ENCODE measurements at regions not wholly inside any gene's neighbourhood (a gene's known extent, or its start where the extent isn't known, plus 50 kb on each side); places are given as distances from the start of the nearest gene placed in this dataset.
"Not testable (repeated sequence)": the region's sequence is repeated elsewhere in the genome, so short reads cannot be mapped to it uniquely, and the experiment has no call there.

DNA sequence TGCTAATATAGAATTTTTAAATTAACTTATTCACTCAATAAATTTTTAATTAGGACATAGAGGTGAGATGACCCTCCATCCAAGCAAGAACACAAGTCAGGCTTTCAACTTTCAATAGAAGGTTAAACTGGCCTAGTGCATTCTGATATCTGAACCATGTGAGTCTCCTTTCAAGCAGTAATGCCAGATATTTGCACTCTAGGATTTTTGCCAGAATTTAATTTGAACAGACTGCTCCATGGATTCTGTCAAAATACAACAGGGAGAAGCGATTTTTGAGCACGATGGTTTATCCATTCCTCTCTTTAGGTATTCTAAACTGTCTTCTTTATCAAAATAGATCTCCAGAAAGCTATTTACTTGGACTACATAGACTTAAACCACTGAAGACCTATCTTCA, 72.0 kb upstream of the DCLK2 start:
- Mint-ChIP-seq H3K4me3 (no peak overlapping the region), H3K27ac (no peak overlapping the region), H3K4me1 (peaks cover 1% of the 10 kb centered on the region), H3K9me3 (no peaks in the 10 kb centered on the region), H3K36me3 (no peaks in the 10 kb centered on the region), H3K27me3 (peaks cover 22% of the 10 kb centered on the region)
- ATAC-seq (ENCODE audit: low read depth) (no peak), DNase-seq (no peak)
- POLR2A ChIA-PET, result no interaction called here

DNA sequence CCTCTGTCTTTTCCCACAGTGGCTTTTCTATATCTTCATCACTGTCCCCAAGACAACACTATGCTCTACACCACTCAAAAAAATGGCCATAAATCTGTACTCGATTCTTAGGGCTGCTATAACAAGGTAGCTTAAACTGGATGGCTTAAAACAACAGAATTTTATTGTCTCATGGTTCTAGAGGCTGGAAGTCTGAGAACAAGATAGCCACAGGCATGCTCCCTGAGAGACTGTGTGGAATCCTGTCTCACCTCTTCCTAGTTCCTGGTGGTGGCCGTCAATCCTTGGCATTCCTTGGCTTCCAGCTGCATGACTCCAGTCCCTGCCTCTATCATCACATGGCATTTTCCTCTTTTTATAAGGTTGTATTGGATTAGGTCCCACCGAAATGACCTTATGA, 70.7 kb upstream of the DCLK2 start:
- H3K9me3 Mint-ChIP-seq, result no peaks in the 10 kb centered on the region
- DNase-seq (no peak), ATAC-seq (ENCODE audit: low read depth) (no peak)
- no peak overlapping the region for H3K27ac Mint-ChIP-seq
- H3K27me3 Mint-ChIP-seq, result peaks cover 20% of the 10 kb centered on the region
- POLR2A ChIA-PET, result no interaction called here
- no peak overlapping the region for H3K4me3 Mint-ChIP-seq
- no peaks in the 10 kb centered on the region for H3K4me1 Mint-ChIP-seq
- no peaks in the 10 kb centered on the region for H3K36me3 Mint-ChIP-seq

DNA sequence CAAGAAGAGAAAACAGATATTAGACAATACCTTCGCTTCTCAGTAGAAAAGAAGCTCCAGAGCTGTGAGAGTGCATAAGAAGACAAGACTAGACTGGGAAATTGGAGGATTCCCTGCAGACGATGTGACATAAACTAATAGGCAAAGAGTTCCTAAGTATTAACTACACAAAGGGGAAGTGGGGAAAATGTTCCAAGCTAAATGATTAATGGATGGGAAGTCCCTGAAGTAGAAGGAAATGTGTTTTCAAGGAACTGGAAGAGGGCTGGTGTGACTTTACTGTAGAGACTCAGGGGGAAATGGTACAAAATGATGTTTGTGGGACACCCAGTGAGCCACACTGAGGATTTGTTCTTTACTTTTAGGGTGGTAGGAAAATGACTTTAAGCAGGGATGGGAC, 69.7 kb upstream of the DCLK2 start:
- no peaks in the 10 kb centered on the region for H3K9me3 Mint-ChIP-seq
- no peak overlapping the region for H3K4me3 Mint-ChIP-seq
- ATAC-seq (ENCODE audit: low read depth) (no peak), DNase-seq (no peak)
- peaks cover 16% of the 10 kb centered on the region for H3K27me3 Mint-ChIP-seq
- POLR2A ChIA-PET, result no interaction called here
- no peaks in the 10 kb centered on the region for H3K4me1 Mint-ChIP-seq
- no peak overlapping the region for H3K27ac Mint-ChIP-seq
- H3K36me3 Mint-ChIP-seq, result no peaks in the 10 kb centered on the region

DNA sequence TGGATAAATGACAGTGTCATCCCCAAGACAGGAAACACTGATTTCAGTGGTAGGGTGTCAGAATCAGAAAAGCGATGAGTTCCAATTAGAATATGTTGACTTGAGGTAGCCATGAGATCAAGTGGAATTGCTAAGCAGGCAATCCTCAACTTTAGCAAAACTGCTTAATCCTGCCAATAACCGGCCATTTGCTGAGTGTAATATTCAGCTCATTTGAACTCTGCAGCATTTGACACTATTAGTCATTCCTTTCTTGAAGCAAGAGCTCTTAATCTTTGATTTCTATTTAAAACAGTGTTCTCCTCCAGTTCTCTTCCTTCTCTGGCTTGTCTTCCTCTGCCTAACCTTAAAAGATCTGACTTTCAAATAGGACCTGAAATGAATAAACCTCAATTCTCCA, 68.7 kb upstream of the DCLK2 start:
- Mint-ChIP-seq H3K4me1 (no peaks in the 10 kb centered on the region), H3K27me3 (peaks cover 19% of the 10 kb centered on the region), H3K36me3 (no peaks in the 10 kb centered on the region), H3K9me3 (no peaks in the 10 kb centered on the region), H3K4me3 (no peak overlapping the region), H3K27ac (no peak overlapping the region)
- ATAC-seq (ENCODE audit: low read depth), result no peak
- POLR2A ChIA-PET, result no interaction called here
- no peak for DNase-seq

DNA sequence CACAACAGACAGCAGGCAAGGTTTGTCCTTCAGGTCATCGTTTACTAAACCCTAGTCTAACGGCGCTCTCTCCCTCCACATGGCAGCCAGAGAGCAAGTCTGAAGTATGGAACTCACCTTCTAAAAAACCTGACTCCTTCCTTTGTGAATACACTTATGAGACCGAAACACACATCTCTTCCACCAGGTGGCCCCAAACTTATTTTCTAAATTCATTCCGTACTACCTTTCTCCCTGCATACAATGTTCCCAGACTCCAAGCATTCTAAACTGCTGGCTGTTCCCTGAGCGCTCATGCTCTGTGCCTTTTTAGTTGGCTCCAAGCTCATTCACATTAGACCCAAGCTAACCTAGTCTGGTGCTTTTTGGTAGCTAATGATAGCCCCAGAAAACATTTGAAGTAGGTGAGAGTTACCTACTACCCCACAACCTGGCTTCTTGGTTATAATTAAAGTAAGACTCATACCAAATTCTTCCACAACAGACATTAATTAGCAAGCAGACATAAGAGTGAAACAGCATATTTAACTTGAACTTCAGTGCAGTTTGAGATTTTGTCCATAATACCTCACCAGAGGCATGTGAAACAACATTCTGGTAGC, 67.6 kb upstream of the DCLK2 start:
- no peaks in the 10 kb centered on the region for H3K9me3 Mint-ChIP-seq

DNA sequence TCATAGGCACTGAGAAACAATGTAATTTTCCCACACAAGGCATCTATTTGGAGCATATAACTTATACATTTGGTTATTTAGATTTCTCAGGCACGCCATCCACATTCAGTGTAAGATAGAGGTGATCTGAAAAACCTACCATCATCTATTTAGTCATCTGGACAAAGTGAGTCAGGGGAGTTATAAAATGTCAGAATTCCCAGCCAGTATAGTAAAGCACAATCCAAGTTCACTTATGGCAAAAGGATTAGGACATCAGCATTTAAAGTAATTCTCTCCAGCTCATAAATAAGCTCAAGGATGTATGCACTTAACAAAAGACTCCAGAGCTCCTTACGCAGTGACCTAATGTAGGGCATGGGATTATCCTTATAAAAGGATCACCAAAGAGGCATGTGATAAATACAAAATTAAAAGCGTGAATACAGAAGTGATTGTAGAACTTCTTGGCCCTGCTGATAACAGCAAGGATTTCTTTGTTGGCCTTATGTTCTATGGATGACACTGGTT, 65.3 kb upstream of the DCLK2 start:
- no peak overlapping the region for H3K4me3 Mint-ChIP-seq
- H3K9me3 Mint-ChIP-seq, result no peaks in the 10 kb centered on the region
- no peaks in the 10 kb centered on the region for H3K4me1 Mint-ChIP-seq
- no peak for ATAC-seq (ENCODE audit: low read depth)
- no peak overlapping the region for H3K27ac Mint-ChIP-seq
- POLR2A ChIA-PET, result no interaction called here
- no peak for DNase-seq
- peaks cover 3% of the 10 kb centered on the region for H3K27me3 Mint-ChIP-seq
- H3K36me3 Mint-ChIP-seq, result no peaks in the 10 kb centered on the region

More for the DNA sequence above, 67.6 kb upstream of the DCLK2 start:
- Mint-ChIP-seq H3K4me3 (no peak overlapping the region), H3K4me1 (no peaks in the 10 kb centered on the region), H3K36me3 (no peaks in the 10 kb centered on the region), H3K27me3 (peaks cover 18% of the 10 kb centered on the region), H3K27ac (no peak overlapping the region)
- POLR2A ChIA-PET, result no interaction called here
- DNase-seq (no peak), ATAC-seq (ENCODE audit: low read depth) (no peak)

DNA sequence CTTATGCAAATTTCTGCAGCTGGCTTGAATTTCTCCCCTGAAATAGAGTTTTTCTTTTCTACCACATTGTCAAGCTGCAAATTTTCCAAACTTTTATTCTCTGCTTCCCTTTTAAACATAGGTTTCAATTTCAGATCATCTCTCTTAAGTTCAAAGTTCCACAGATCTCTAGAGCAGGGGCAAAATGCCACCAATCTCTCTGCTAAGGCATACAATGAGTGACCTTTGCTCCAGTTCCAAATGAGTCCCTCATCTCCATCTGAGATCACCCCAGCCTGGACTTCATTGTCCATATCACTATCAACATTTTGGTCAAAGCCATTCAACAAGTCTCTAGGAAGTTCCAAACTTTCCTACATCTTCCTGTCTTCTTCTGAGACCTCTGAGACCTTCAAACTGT, 62.3 kb upstream of the DCLK2 start:
- ATAC-seq (ENCODE audit: low read depth); POLR2A ChIA-PET; H3K36me3 Mint-ChIP-seq; DNase-seq; H3K9me3 Mint-ChIP-seq; H3K4me1 Mint-ChIP-seq; H3K4me3 Mint-ChIP-seq; H3K27ac Mint-ChIP-seq: not testable (repeated sequence)
- peaks cover 12% of the 10 kb centered on the region for H3K27me3 Mint-ChIP-seq

DNA sequence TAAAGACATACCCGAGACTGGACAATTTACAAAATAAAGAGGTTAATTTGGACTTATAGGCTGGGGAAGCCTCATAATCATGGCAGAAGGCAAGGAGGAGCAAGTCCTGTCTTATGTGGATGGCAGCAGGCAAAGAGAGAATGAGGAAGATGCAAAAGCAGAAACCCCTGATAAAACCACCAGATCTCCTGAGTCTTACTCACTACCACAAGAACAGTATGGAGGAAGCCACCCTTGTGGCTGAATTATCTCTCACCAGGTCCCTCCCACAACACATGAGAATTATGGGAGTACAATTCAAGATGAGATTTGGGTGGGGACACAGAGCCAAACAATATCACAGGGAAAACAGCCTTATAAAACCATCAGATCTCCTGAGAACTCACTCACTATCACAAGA, 61.6 kb upstream of the DCLK2 start:
- POLR2A ChIA-PET; H3K9me3 Mint-ChIP-seq; H3K4me3 Mint-ChIP-seq; H3K27ac Mint-ChIP-seq; H3K4me1 Mint-ChIP-seq; H3K36me3 Mint-ChIP-seq; ATAC-seq (ENCODE audit: low read depth); DNase-seq: not testable (repeated sequence)
- H3K27me3 Mint-ChIP-seq, result peaks cover 13% of the 10 kb centered on the region

DNA sequence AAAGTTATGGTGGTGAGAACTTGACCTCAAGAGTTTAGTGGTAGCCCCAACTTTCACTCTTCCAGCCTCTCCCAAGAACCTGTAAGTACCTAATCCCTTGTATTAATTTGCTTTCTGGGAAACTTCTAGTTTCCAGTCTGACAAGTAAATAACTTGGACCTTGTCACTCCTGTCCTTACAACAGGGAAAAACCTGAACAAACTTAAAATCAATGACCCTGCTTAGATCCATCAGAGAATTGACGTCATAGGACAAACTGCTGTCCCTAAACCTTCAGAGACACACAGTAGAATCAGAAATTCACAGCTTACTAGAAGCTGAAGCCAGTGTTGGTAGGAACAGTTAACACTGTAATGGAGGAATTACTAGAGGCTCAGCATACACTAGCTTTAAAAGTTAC, 60.0 kb upstream of the DCLK2 start:
- peaks cover 16% of the 10 kb centered on the region for H3K27me3 Mint-ChIP-seq
- no peak overlapping the region for H3K27ac Mint-ChIP-seq
- ATAC-seq (ENCODE audit: low read depth) (no peak), DNase-seq (no peak)
- no peaks in the 10 kb centered on the region for H3K4me1 Mint-ChIP-seq
- no peaks in the 10 kb centered on the region for H3K9me3 Mint-ChIP-seq
- POLR2A ChIA-PET, result no interaction called here
- no peak overlapping the region for H3K4me3 Mint-ChIP-seq
- H3K36me3 Mint-ChIP-seq, result no peaks in the 10 kb centered on the region

DNA sequence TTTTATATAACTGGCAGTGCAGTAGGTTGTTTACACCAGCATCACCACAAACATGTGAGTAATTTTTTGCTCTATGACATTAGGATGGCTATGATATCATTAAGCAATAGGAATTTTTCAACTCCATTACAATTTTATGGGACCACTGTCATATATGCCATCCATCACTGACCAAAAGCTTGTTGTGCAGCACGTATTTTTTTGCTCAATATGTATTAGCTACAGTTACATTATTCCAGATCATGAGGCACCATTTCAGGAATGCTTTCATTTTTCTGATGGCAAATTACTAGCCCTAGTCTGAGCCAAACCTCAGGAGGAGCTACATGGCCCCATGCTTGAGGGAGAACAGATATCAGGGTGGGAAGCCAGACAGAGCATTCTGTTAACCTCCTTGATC, 56.8 kb upstream of the DCLK2 start:
- Mint-ChIP-seq H3K4me3 (no peak overlapping the region), H3K4me1 (no peaks in the 10 kb centered on the region), H3K27me3 (peaks cover 13% of the 10 kb centered on the region), H3K9me3 (peaks cover 5% of the 10 kb centered on the region), H3K36me3 (no peaks in the 10 kb centered on the region), H3K27ac (no peak overlapping the region)
- no peak for DNase-seq
- ATAC-seq (ENCODE audit: low read depth), result no peak
- POLR2A ChIA-PET, result no interaction called here

DNA sequence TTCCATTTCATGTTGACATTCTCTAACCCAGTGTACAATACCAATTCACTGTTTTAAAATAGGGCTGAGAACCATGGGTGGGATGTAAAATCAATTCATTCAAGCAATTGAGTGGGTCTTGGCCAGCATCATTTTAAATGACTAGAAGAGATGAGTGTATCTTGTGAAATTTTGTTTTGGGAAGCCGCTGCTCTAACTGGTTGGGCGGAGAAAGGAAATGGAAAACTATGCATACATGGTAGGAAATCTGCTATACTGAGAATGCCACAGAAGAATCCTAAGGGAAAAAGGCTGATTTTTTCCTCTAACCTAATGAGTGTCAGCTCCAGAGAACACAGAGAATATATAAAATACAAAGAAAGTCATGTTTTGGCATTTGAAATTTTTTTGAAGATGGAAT, 54.8 kb upstream of the DCLK2 start:
- no peak overlapping the region for H3K4me3 Mint-ChIP-seq
- POLR2A ChIA-PET, result no interaction called here
- H3K9me3 Mint-ChIP-seq, result peaks cover 8% of the 10 kb centered on the region
- peaks cover 13% of the 10 kb centered on the region for H3K27me3 Mint-ChIP-seq
- DNase-seq (no peak), ATAC-seq (ENCODE audit: low read depth) (no peak)
- H3K4me1 Mint-ChIP-seq, result no peaks in the 10 kb centered on the region
- H3K27ac Mint-ChIP-seq, result no peak overlapping the region
- no peaks in the 10 kb centered on the region for H3K36me3 Mint-ChIP-seq

DNA sequence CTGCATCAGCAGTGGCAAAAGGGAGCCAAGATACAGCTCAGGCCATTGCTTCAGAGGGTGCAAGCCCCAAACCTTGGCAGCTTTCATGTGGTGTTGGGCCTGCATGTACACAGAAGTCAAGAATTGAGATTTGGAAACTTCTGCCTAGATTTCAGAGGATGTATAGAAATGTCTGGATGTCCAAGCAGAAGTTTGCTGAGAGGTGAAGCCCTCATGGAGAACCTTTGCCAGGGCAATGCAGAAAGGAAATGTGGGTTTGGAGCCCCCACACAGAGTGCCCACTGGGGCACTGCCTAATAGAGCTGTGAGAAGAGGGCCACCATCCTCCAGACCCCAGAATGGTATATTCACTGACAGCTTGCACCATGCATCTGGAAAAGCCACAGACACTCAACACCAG, 51.3 kb upstream of the DCLK2 start:
- H3K9me3 Mint-ChIP-seq; ATAC-seq (ENCODE audit: low read depth); H3K36me3 Mint-ChIP-seq; POLR2A ChIA-PET; H3K27ac Mint-ChIP-seq; H3K27me3 Mint-ChIP-seq; H3K4me3 Mint-ChIP-seq; H3K4me1 Mint-ChIP-seq; DNase-seq: not testable (repeated sequence)

All from activated naive CD8-positive, alpha-beta T cell treated with anti-CD3 and anti-CD28 coated beads, Interleukin-2, amount 10 ng/mL, durations not matched to agents 7 days and 5 days (primary cell).